Lung (tissue), 11 donors: ENCODE measurements at regions not wholly inside any gene's neighbourhood (a gene's known extent, or its start where the extent isn't known, plus 50 kb on each side); places are given as distances from the start of the nearest gene placed in this dataset.

Experiments
- ATAC-seq: fragments of 200-7000 bp; cut with Tn5 transposase; one replicate; pipeline ENCODE4 v1.9.1; 2020; ENCODE audit warnings: moderate number of reproducible peaks; ENCODE audit not compliant: insufficient read depth, low FRiP score
- DNase-seq, 3 donors: peaks; one replicate each; pipeline ENCODE4 v3.0.0-alpha.2; 2013 to 2017
- H3K27ac ChIP-seq, 2 donors: one replicate each; pipeline ENCODE4 v1.5.1; 2013; ENCODE audit warnings: mild to moderate bottlenecking in 2 of 2, moderate library complexity in 2 of 2, control low read depth in 1 of 2, inconsistent platforms in 1 of 2, low read depth in 1 of 2, low read length in 1 of 2
- H3K27me3 ChIP-seq, 3 donors: one replicate each; pipeline ENCODE4 v1.5.1; 2013; ENCODE audit warnings: low read length in 2 of 3; ENCODE audit not compliant: control insufficient read depth in 3 of 3, insufficient read depth in 3 of 3
- H3K36me3 ChIP-seq, 4 donors: one replicate each; pipeline ENCODE4 v1.5.1; 2013; ENCODE audit warnings: low read length in 4 of 4, mild to moderate bottlenecking in 1 of 4, moderate library complexity in 1 of 4; ENCODE audit not compliant: control insufficient read depth in 4 of 4, insufficient read depth in 4 of 4
- H3K4me1 ChIP-seq, 5 donors: one replicate each; pipeline ENCODE4 v1.5.1; 2013; ENCODE audit warnings: low read length in 5 of 5, mild to moderate bottlenecking in 2 of 5, moderate library complexity in 1 of 5; ENCODE audit not compliant: control insufficient read depth in 5 of 5, insufficient read depth in 5 of 5
- H3K4me3 ChIP-seq: one replicate; pipeline ENCODE4 v1.5.1; 2013; ENCODE audit warnings: mild to moderate bottlenecking, control low read depth, moderate library complexity
- H3K9ac ChIP-seq, 2 donors: one replicate each; pipeline ENCODE4 v1.5.1; 2013; ENCODE audit warnings: low read length in 2 of 2, control low read depth in 1 of 2; ENCODE audit not compliant: insufficient read depth in 1 of 2
- H3K9me3 ChIP-seq, 4 donors: one replicate each; pipeline ENCODE4 v1.5.1; 2013; ENCODE audit warnings: low read length in 3 of 4, mild to moderate bottlenecking in 1 of 4, moderate library complexity in 1 of 4; ENCODE audit not compliant: control insufficient read depth in 4 of 4, insufficient read depth in 3 of 4
- CTCF ChIP-seq: IDR thresholded peaks from 2 replicates; pipeline ENCODE4 v1.5.1; 2012; ENCODE audit warnings: mild to moderate bottlenecking; ENCODE audit errors: control extremely low read depth, extremely low read depth
- WGBS, 2 donors: extraction: QIAGEN DNeasy Blood & Tissue Kit; methylation state at CpG; one replicate each; pipeline ENCODE4 v1.1.7; 2013; 5-methylcytosine and 5-hydroxymethylcytosine counted together
- donor health status: control.
- donor health status: control.
- donor health status: Bipolar disorder and iron deficiency.
- donor health status: healthy.
- donor health status: DM: yes; HTN: yes; CAD: no.

DNA sequence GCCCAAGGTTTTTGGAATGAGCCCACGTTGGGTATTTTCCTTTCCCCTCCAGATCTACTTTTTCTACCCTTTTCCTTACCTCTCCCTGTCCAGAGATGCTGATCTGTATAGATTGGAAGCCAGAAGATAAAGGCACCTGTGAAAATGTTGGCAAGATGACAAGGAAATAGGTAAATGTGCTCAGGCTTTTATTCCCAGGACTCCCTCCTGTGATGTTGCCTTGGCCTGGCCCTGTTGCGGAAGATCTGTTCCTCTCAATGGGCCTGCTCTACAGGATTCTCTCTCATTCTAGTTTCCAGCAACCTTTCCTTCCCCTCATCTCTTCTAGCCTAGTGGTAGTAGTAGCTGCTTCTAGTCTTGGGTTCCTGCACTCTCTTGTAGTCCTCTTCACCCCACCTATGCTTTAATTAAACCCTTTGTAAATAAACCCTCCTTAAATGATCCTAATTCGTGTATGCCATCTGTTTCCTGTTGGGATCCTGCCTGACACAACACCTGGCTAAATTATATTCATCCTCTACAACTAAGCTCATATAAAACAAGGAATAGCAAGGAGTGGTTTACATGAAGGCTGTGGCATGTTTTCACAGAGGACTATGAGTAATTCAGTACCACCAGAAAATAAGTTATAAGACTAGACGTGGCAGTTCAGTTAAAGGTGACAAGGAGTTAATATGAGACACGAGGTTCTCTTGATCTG, 95.7 kb upstream of the MAOA start:
- no peak overlapping the region for H3K27ac ChIP-seq
- H3K4me3 ChIP-seq = no peak overlapping the region
- ATAC-seq (no peak), DNase-seq (no peak)
- peaks cover 0 to 10% (median 4%) of the 10 kb centered on the region in 3 donors for H3K27me3 ChIP-seq
- no peak for TF ChIP-seq CTCF
- H3K9me3 ChIP-seq = no peaks in the 10 kb centered on the region
- H3K36me3 ChIP-seq = no peaks in the 10 kb centered on the region
- H3K9ac ChIP-seq = no peak overlapping the region
- WGBS, 2 donors = 57 to 78% methylated on average over 5 of the region's 5 CpGs
- no peaks in the 10 kb centered on the region for H3K4me1 ChIP-seq

DNA sequence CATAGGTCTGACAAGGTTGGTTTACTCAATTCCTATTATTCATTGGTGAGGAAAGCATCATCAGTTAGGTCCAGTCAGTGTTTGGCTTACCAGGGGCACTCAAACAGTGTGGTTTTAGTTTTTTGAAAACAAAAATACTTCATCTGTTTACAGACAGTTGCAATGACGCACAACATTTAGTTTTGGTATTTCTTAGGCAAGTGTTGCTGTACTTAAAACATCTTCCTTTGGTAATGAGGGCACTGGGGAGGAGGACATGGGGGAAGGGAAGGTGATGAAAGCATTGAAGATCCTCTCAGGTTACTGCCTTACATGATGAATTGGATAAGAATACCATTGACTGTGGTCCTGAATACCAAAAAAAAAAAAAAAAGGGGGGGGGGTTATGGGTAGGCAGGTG, 93.7 kb upstream of the MAOA start:
- Histone ChIP-seq H3K9me3 (no peaks in the 10 kb centered on the region), H3K27me3 (peaks cover 0 to 11% (median 4%) of the 10 kb centered on the region in 3 donors), H3K9ac (no peak overlapping the region), H3K4me3 (no peak overlapping the region), H3K4me1 (no peaks in the 10 kb centered on the region), H3K27ac (no peak overlapping the region), H3K36me3 (no peaks in the 10 kb centered on the region)
- no peak for ATAC-seq
- WGBS, 2 donors = 40 to 71% methylated on average over 1 of the region's 1 CpG
- no peak for DNase-seq
- TF ChIP-seq CTCF = no peak

DNA sequence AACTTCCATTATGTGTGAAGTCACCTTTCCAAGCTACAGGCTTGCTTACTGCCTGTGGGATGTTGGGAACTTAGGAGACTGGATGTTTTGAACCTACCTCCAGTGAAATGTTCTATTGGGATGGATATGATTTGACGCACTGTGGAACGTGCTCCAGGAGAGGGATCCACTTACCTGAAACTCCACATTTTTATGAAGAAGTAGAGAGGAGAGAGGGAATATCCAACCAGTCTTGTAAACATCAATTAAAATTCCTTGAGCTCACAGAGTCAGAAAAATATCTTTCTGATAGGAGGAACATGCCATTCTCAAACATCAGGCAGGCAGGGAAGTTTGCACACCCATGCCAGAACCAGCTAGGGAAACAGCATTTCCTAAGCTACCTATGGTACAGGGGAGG, 91.1 kb upstream of the MAOA start:
- peaks cover 0 to 17% (median 16%) of the 10 kb centered on the region in 3 donors for H3K27me3 ChIP-seq
- H3K36me3 ChIP-seq = no peaks in the 10 kb centered on the region
- no peaks in the 10 kb centered on the region for H3K9me3 ChIP-seq
- ATAC-seq (no peak), DNase-seq (no peak)
- H3K9ac ChIP-seq = no peak overlapping the region
- TF ChIP-seq CTCF = no peak
- no peaks in the 10 kb centered on the region for H3K4me1 ChIP-seq
- H3K27ac ChIP-seq = no peak overlapping the region
- WGBS, 2 donors = 74 to 80% methylated on average over 2 of the region's 2 CpGs
- H3K4me3 ChIP-seq = no peak overlapping the region

GRCh38 chrX:43566170-43566569, 89.9 kb upstream of the MAOA start:
- no peak for DNase-seq
- H3K36me3 ChIP-seq = no peaks in the 10 kb centered on the region
- TF ChIP-seq CTCF = no peak

More at GRCh38 chrX:43566170-43566569, 89.9 kb upstream of the MAOA start:
- Histone ChIP-seq H3K9ac (no peak overlapping the region), H3K9me3 (no peaks in the 10 kb centered on the region), H3K27ac (no peak overlapping the region), H3K27me3 (peaks cover 0 to 19% (median 17%) of the 10 kb centered on the region in 3 donors), H3K4me3 (no peak overlapping the region), H3K4me1 (no peaks in the 10 kb centered on the region)
- ATAC-seq = no peak
